ENCODE measurements at regions not wholly inside any gene's neighbourhood (a gene's known extent, or its start where the extent isn't known, plus 50 kb on each side); places are given as distances from the start of the nearest gene placed in this dataset.

- H3K4me1 ChIP-seq, result no peaks in the 10 kb centered on the region
- 77 to 82% methylated on average over 3 of the region's 3 CpGs for whole genome bisulfite sequencing, 2 donors
- TF ChIP-seq CTCF (IDR thresholded peaks at IDR 0.05), result no peak
- no peak for TF ChIP-seq POLR2A (IDR thresholded peaks at IDR 0.05)
- TF ChIP-seq EP300 (IDR thresholded peaks at IDR 0.05), result no peak
- no peak for TF ChIP-seq POLR2AphosphoS5 (IDR thresholded peaks at IDR 0.05)
- H3K27me3 ChIP-seq, result no peaks in the 10 kb centered on the region
- H3K27ac ChIP-seq, result no peak overlapping the region
- H3K9me3 ChIP-seq, result no peaks in the 10 kb centered on the region
- H3K36me3 ChIP-seq, result no peaks in the 10 kb centered on the region
- no peak overlapping the region for H3K4me3 ChIP-seq
- ATAC-seq (ENCODE audit: low FRiP score in 2 of 2), result no peak
- no peak for DNase-seq
Observed at GRCh38 chr15:96678386-96678785, 347.9 kb downstream of the NR2F2 start.

DNA sequence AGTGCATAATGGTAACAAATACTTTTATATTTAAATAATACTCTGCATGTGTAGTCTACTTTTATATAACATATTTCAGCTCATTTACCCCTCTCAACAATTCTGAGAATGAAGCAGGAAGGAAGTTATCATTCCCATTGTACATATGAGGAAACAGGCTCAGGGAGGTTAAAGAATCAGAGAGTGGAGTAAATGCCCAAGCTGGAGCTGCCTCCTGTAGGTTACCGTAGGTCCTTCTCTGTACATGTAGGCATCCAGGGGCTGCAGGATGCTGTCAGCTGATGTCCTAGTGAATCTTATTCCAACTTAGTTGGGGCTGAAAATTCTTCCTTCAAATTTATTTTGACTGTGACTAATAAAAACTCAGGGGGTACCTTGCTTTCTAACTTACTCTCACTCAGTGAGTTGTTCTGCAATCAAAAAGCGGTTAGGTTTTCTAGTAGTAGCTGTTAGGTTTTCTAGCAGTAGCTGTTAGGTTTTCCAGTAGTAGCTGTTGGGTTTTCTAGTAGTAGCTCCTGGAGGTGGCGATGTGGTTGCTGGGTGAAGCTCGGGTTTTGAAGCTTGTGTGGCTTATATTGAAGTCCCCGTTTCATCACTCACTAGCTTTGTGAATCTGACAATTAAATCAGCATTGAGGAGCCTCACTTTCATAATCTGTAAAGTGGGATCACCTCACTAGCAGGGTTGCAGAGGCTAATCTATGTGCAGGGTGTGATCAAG, 357.0 kb downstream of the NR2F2 start:
- ATAC-seq (ENCODE audit: low FRiP score in 2 of 2) (no peak), DNase-seq (no peak)
- 81 to 88% methylated on average over 5 of the region's 5 CpGs for whole genome bisulfite sequencing, 2 donors
- H3K27me3 ChIP-seq, result no peaks in the 10 kb centered on the region
- no peaks in the 10 kb centered on the region for H3K9me3 ChIP-seq
- H3K36me3 ChIP-seq, result no peaks in the 10 kb centered on the region
- H3K4me1 ChIP-seq, result no peaks in the 10 kb centered on the region
- H3K4me3 ChIP-seq, result no peak overlapping the region
- H3K27ac ChIP-seq, result no peak overlapping the region
- no peak for TF ChIP-seq POLR2A (IDR thresholded peaks at IDR 0.05)

GRCh38 chr15:96690733-96691132, 360.2 kb downstream of the NR2F2 start:
- Histone ChIP-seq H3K9me3 (no peaks in the 10 kb centered on the region), H3K36me3 (no peaks in the 10 kb centered on the region), H3K4me3 (no peak overlapping the region), H3K27ac (no peak overlapping the region), H3K4me1 (peaks cover 0 to 4% (median 0%) of the 10 kb centered on the region in 4 donors), H3K27me3 (no peaks in the 10 kb centered on the region)
- DNase-seq (no peak), ATAC-seq (ENCODE audit: low FRiP score in 2 of 2) (no peak)
- WGBS, 2 donors, result 81 to 93% methylated on average over 3 of the region's 3 CpGs
- TF ChIP-seq POLR2A (IDR thresholded peaks at IDR 0.05) (no peak), EP300 (IDR thresholded peaks at IDR 0.05) (no peak), CTCF (IDR thresholded peaks at IDR 0.05) (no peak), POLR2AphosphoS5 (IDR thresholded peaks at IDR 0.05) (no peak)

DNA sequence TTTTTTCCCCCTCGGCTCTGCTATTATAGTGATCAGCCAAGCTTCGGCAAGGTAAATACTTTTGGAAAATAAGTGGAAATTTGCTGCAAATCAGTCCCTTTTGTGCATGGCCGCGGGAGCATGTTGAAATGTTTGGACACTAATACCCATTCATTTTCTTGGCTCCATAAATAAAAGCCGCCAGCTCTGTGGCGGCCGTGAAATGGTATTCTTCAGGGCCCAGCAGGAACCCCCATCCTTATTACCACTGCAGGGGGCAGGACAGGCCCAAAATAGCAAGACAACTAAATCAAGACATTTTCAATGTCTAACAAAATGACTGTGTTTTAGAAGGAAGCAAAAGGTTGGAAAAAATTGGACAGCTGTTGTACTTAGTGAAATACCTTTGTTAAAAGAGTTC, 362.3 kb downstream of the NR2F2 start:
- WGBS, 2 donors, result 88 to 95% methylated on average over 7 of the region's 7 CpGs
- no peak for TF ChIP-seq POLR2A (IDR thresholded peaks at IDR 0.05)
- no peaks in the 10 kb centered on the region for H3K27me3 ChIP-seq
- no peaks in the 10 kb centered on the region for H3K36me3 ChIP-seq
- no peak overlapping the region for H3K4me3 ChIP-seq
- H3K9me3 ChIP-seq, result no peaks in the 10 kb centered on the region
- ATAC-seq (ENCODE audit: low FRiP score in 2 of 2) (no peak), DNase-seq (no peak)
- H3K4me1 ChIP-seq, result peaks cover 0 to 4% (median 0%) of the 10 kb centered on the region in 4 donors
- H3K27ac ChIP-seq, result no peak overlapping the region

DNA sequence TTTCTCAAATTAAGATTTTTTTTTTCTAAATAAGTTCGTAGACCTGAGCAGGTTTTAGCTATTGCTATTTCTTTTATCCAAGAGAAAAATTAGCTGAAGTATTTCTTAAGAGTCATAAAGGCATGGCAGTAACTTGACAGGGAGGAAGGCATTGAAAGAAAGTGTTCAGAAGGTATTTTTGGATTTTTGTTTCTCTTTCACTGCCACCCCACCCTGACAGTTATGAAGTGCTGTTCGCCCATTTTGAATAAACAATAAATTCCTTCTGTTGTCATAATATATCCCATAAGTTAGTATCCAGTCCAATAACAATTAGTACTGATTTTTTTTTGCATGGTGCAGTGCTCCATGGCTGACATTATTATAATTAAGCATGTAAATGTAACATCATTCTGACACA, 363.0 kb downstream of the NR2F2 start:
- Histone ChIP-seq H3K27me3 (no peaks in the 10 kb centered on the region), H3K27ac (no peak overlapping the region), H3K4me1 (peaks cover 0 to 4% (median 0%) of the 10 kb centered on the region in 4 donors), H3K36me3 (no peaks in the 10 kb centered on the region), H3K9me3 (no peaks in the 10 kb centered on the region), H3K4me3 (no peak overlapping the region)
- WGBS, 2 donors, result 39 to 51% methylated on average over 2 of the region's 2 CpGs
- ATAC-seq (ENCODE audit: low FRiP score in 2 of 2), result no peak
- no peak for DNase-seq
- TF ChIP-seq CTCF (IDR thresholded peaks at IDR 0.05) (no peak), POLR2A (IDR thresholded peaks at IDR 0.05) (no peak)

DNA sequence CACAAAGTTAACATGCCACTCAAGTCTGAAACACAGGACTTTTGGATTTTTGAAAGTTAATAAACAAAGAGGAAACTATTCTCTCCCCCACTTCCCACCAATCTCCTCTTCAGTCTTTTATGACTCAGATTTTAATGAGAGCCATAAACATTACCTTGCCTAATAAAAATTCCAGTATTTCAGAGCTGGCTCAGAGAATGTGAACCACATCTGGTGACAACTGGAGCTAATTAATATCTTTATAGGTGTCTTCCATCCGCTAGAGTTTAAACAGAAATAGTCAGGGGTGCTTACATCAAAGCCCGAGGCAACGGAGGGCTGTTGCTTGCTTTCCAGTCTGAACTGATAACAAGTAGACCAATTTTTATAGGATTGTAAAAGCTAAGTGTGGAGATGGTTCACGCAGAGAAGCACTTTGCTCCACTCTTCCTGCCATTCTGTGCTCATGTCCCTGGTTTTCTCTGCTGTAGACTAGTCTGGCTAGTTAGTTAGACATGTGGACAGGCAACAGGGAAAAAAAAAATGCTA, 363.6 kb downstream of the NR2F2 start:
- WGBS, 2 donors, result 49 to 52% methylated on average over 4 of the region's 4 CpGs
- ATAC-seq (ENCODE audit: low FRiP score in 2 of 2), result no peak
- DNase-seq, result no peak
- no peaks in the 10 kb centered on the region for H3K27me3 ChIP-seq
- no peak overlapping the region for H3K4me3 ChIP-seq
- peaks cover 0 to 4% (median 0%) of the 10 kb centered on the region in 4 donors for H3K4me1 ChIP-seq
- H3K27ac ChIP-seq, result no peak overlapping the region
- no peaks in the 10 kb centered on the region for H3K9me3 ChIP-seq
- TF ChIP-seq CTCF (IDR thresholded peaks at IDR 0.05) (no peak), EP300 (IDR thresholded peaks at IDR 0.05) (no peak), POLR2AphosphoS5 (IDR thresholded peaks at IDR 0.05) (no peak), POLR2A (IDR thresholded peaks at IDR 0.05) (no peak)
- H3K36me3 ChIP-seq, result no peaks in the 10 kb centered on the region
